Fibroblast of lung (primary cell): ENCODE measurements at regions not wholly inside any gene's neighbourhood (a gene's known extent, or its start where the extent isn't known, plus 50 kb on each side); places are given as distances from the start of the nearest gene placed in this dataset.

ENCODE experiments used
- DNase-seq, 2 donors: peaks; one replicate each; pipeline versions ENCODE4 v3.0.0 to v3.0.0-alpha.2; 2010; ENCODE audit warnings: low read depth in 2 of 2
- H2AFZ ChIP-seq: 2 replicates; pipeline ENCODE4 v1.5.1; 2012; ENCODE audit warnings: low read length, control low read depth, inconsistent platforms
- H3K27ac ChIP-seq: 2 replicates; pipeline ENCODE4 v1.5.1; 2011; ENCODE audit warnings: low read length, control low read depth; ENCODE audit not compliant: insufficient read depth
- H3K27me3 ChIP-seq: 2 replicates; pipeline ENCODE4 v1.5.1; 2011; ENCODE audit warnings: mild to moderate bottlenecking, low read length; ENCODE audit not compliant: control insufficient read depth, insufficient read depth
- H3K36me3 ChIP-seq: 2 replicates; pipeline ENCODE4 v1.5.1; 2011; ENCODE audit warnings: low read length; ENCODE audit not compliant: control insufficient read depth, insufficient read depth
- H3K4me1 ChIP-seq: 2 replicates; pipeline ENCODE4 v1.5.1; 2011; ENCODE audit warnings: low read length; ENCODE audit not compliant: control insufficient read depth, insufficient read depth; ENCODE audit errors: extremely low read depth
- H3K4me2 ChIP-seq: 2 replicates; pipeline ENCODE4 v1.5.1; 2011; ENCODE audit warnings: low read length, control low read depth; ENCODE audit not compliant: insufficient read depth; ENCODE audit errors: extremely low read depth
- H3K4me3 ChIP-seq, 4 experiments: fragments of 200-600 bp in 1 of 4; sonication (generic) in 1 of 4; replicated peaks in 1 of 4; 2 replicates each; pipeline ENCODE4 v1.5.1; 2011 to 2016; ENCODE audit warnings: low read length in 4 of 4, low read depth in 3 of 4, mild to moderate bottlenecking in 3 of 4, control low read depth in 2 of 4, inconsistent platforms in 1 of 4, mixed read lengths in 1 of 4; ENCODE audit not compliant: insufficient read depth in 1 of 4; ENCODE audit errors: control extremely low read depth in 1 of 4
- H3K79me2 ChIP-seq: 2 replicates; pipeline ENCODE4 v1.5.1; 2012; ENCODE audit warnings: mild to moderate bottlenecking, low read length, inconsistent platforms; ENCODE audit not compliant: control insufficient read depth, insufficient read depth
- H3K9ac ChIP-seq: 2 replicates; pipeline ENCODE4 v1.5.1; 2011; ENCODE audit warnings: mild to moderate bottlenecking, low read length, control low read depth; ENCODE audit not compliant: insufficient read depth
- H3K9me3 ChIP-seq: 2 replicates; pipeline ENCODE4 v1.5.1; 2012; ENCODE audit warnings: low read depth, low read length; ENCODE audit not compliant: control insufficient read depth, insufficient read depth
- H4K20me1 ChIP-seq: 2 replicates; pipeline ENCODE4 v1.5.1; 2011; ENCODE audit warnings: low read length; ENCODE audit not compliant: control insufficient read depth, insufficient read depth; ENCODE audit errors: extremely low read depth
- CTCF ChIP-seq, 2 donors: IDR thresholded peaks in 1 of 2; conservative IDR thresholded peaks in 1 of 2; 1 replicate in 1 of 2; 2 replicates in 1 of 2; pipeline ENCODE4 v1.5.1; 2011 to 2012; ENCODE audit warnings: low read length in 2 of 2, control low read depth in 1 of 2, inconsistent platforms in 1 of 2, low read depth in 1 of 2, mild to moderate bottlenecking in 1 of 2
- EZH2 ChIP-seq: IDR thresholded peaks from 2 replicates; pipeline ENCODE4 v1.5.1; 2012; ENCODE audit warnings: low read length, control low read depth, mild to moderate bottlenecking; ENCODE audit errors: missing control alignments

- H3K9me3 ChIP-seq, result no peaks in the 10 kb centered on the region
- no peak overlapping the region for H3K27ac ChIP-seq
- H2AFZ ChIP-seq, result peak overlapping the region; percentile 95
- DNase-seq, result peak; percentile 59 to 81
- no peaks in the 10 kb centered on the region for H3K4me1 ChIP-seq
- H3K36me3 ChIP-seq, result no peaks in the 10 kb centered on the region
- H3K4me2 ChIP-seq, result peak overlapping the region; percentile 93
- TF ChIP-seq EZH2 (no peak), CTCF (conservative IDR thresholded peaks at IDR 0.05 in 1 of 2, IDR thresholded peaks at IDR 0.05 in 1 of 2; ENCODE audit: low read depth in 1 of 2, low read length in 2 of 2) (peak; percentile 80 to 87)
- no peaks in the 10 kb centered on the region for H3K79me2 ChIP-seq
- H3K4me3 ChIP-seq, result peak overlapping the region in 3 of 4 experiments; percentile 23 to 56 (median 32)
- H3K9ac ChIP-seq, result no peak overlapping the region
- no peaks in the 10 kb centered on the region for H3K27me3 ChIP-seq
- H4K20me1 ChIP-seq, result no peaks in the 10 kb centered on the region
Measured at GRCh38 chr4:18593297-18594002, 571.9 kb upstream of the LCORL start.

GRCh38 chr4:18582841-18583240 is 561.3 kb upstream of the LCORL start:
- Histone ChIP-seq H3K4me1 (no peaks in the 10 kb centered on the region), H3K4me3 (no peak overlapping the region), H3K27me3 (no peaks in the 10 kb centered on the region), H3K4me2 (no peak overlapping the region), H3K9ac (no peak overlapping the region), H3K9me3 (no peaks in the 10 kb centered on the region), H3K27ac (no peak overlapping the region), H4K20me1 (no peaks in the 10 kb centered on the region), H3K36me3 (no peaks in the 10 kb centered on the region), H2AFZ (no peak overlapping the region), H3K79me2 (no peaks in the 10 kb centered on the region)
- DNase-seq, result no peak
- TF ChIP-seq CTCF (conservative IDR thresholded peaks at IDR 0.05 in 1 of 2, IDR thresholded peaks at IDR 0.05 in 1 of 2; ENCODE audit: low read depth in 1 of 2, low read length in 2 of 2) (no peak), EZH2 (no peak)

GRCh38 chr4:18578307-18578706 is 556.8 kb upstream of the LCORL start:
- Histone ChIP-seq H3K27ac (no peak overlapping the region), H3K27me3 (no peaks in the 10 kb centered on the region), H3K79me2 (no peaks in the 10 kb centered on the region), H3K4me1 (no peaks in the 10 kb centered on the region), H3K9me3 (no peaks in the 10 kb centered on the region), H3K4me2 (no peak overlapping the region), H2AFZ (no peak overlapping the region), H3K9ac (no peak overlapping the region), H3K36me3 (no peaks in the 10 kb centered on the region), H4K20me1 (no peaks in the 10 kb centered on the region), H3K4me3 (no peak overlapping the region)
- no peak for DNase-seq
- TF ChIP-seq EZH2, result no peak
- no peak for TF ChIP-seq CTCF (conservative IDR thresholded peaks at IDR 0.05 in 1 of 2, IDR thresholded peaks at IDR 0.05 in 1 of 2; ENCODE audit: low read depth in 1 of 2, low read length in 2 of 2)
